Gastroesophageal sphincter (tissue), 3 donors: ENCODE measurements at regions not wholly inside any gene's neighbourhood (a gene's known extent, or its start where the extent isn't known, plus 50 kb on each side); places are given as distances from the start of the nearest gene placed in this dataset.

ENCODE experiments used
- EP300 ChIP-seq: sonication (generic); formaldehyde crosslinking; IDR thresholded peaks from one replicate; pipeline ENCODE4 v1.6.1; 2017; ENCODE audit warnings: antibody characterized with exemption, mild to moderate bottlenecking
- POLR2A ChIP-seq, 2 donors: fragments of 450-650 bp; IDR thresholded peaks; one replicate each; pipeline ENCODE4 v1.6.1; 2017; ENCODE audit warnings: antibody characterized with exemption in 2 of 2, mild to moderate bottlenecking in 2 of 2, moderate library complexity in 1 of 2
- POLR2AphosphoS5 ChIP-seq: sonication (generic); formaldehyde crosslinking; IDR thresholded peaks from one replicate; pipeline ENCODE4 v1.6.1; 2017; ENCODE audit warnings: antibody characterized with exemption
- TF ChIP-seq, protein P1 (sequence below), 4 experiments: fragments of 200-600 bp in 2 of 4; fragments of 450-650 bp in 2 of 4; sonication (generic) in 1 of 4; IDR thresholded peaks; one replicate each; pipeline ENCODE4 v1.5.1; 2017 to 2019; ENCODE audit warnings: antibody characterized with exemption in 4 of 4, mild to moderate bottlenecking in 2 of 4, moderate library complexity in 2 of 4

DNA sequence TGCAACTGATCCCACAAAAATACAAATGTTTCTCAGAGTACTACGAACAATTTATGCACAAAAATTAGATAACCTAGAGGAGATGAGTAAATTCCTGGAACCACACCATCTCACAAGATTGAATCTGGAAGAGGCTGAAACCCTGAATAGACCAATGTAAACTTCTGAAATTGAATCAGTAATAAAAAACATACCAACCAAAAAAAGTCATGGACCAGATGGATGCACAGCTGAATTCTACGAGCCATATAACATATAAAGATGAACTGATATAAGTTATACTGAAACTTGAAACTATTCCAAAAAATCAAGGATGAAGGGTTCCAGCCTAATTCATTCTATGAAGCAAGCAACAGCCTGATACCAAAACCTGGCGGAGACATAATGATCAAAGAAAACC is 336.3 kb downstream of the PYDC2 start:
- TF ChIP-seq, protein P1, sequence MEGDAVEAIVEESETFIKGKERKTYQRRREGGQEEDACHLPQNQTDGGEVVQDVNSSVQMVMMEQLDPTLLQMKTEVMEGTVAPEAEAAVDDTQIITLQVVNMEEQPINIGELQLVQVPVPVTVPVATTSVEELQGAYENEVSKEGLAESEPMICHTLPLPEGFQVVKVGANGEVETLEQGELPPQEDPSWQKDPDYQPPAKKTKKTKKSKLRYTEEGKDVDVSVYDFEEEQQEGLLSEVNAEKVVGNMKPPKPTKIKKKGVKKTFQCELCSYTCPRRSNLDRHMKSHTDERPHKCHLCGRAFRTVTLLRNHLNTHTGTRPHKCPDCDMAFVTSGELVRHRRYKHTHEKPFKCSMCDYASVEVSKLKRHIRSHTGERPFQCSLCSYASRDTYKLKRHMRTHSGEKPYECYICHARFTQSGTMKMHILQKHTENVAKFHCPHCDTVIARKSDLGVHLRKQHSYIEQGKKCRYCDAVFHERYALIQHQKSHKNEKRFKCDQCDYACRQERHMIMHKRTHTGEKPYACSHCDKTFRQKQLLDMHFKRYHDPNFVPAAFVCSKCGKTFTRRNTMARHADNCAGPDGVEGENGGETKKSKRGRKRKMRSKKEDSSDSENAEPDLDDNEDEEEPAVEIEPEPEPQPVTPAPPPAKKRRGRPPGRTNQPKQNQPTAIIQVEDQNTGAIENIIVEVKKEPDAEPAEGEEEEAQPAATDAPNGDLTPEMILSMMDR (IDR thresholded peaks at IDR 0.05), result no peak
- TF ChIP-seq POLR2AphosphoS5, result no peak
- no peak for TF ChIP-seq POLR2A (IDR thresholded peaks at IDR 0.05)
- TF ChIP-seq EP300, result no peak
